ENCODE measurements at regions not wholly inside any gene's neighbourhood (a gene's known extent, or its start where the extent isn't known, plus 50 kb on each side); places are given as distances from the start of the nearest gene placed in this dataset.

DNA sequence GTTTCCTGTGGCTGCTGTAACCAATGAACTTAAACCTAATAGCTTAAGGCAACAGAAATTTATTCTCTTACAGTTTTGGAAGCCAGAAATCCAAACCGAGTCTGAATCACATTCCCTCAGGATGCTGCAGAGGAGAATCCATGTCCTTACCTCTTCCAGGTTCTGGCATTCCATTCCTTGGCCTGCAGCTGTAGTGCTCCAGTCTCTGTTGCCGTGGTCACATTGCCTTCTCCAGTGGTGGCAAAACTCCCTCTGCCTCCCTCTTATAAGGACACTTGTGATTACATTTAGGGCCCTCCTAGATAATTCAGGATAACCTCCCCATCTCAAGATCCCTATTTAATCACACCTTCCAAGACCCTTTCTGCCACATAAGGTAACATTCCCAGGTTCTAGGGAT is 88.7 kb upstream of the SHB start:
- TF ChIP-seq, protein P1, sequence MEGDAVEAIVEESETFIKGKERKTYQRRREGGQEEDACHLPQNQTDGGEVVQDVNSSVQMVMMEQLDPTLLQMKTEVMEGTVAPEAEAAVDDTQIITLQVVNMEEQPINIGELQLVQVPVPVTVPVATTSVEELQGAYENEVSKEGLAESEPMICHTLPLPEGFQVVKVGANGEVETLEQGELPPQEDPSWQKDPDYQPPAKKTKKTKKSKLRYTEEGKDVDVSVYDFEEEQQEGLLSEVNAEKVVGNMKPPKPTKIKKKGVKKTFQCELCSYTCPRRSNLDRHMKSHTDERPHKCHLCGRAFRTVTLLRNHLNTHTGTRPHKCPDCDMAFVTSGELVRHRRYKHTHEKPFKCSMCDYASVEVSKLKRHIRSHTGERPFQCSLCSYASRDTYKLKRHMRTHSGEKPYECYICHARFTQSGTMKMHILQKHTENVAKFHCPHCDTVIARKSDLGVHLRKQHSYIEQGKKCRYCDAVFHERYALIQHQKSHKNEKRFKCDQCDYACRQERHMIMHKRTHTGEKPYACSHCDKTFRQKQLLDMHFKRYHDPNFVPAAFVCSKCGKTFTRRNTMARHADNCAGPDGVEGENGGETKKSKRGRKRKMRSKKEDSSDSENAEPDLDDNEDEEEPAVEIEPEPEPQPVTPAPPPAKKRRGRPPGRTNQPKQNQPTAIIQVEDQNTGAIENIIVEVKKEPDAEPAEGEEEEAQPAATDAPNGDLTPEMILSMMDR (conservative IDR thresholded peaks at IDR 0.05), result no peak

DNA sequence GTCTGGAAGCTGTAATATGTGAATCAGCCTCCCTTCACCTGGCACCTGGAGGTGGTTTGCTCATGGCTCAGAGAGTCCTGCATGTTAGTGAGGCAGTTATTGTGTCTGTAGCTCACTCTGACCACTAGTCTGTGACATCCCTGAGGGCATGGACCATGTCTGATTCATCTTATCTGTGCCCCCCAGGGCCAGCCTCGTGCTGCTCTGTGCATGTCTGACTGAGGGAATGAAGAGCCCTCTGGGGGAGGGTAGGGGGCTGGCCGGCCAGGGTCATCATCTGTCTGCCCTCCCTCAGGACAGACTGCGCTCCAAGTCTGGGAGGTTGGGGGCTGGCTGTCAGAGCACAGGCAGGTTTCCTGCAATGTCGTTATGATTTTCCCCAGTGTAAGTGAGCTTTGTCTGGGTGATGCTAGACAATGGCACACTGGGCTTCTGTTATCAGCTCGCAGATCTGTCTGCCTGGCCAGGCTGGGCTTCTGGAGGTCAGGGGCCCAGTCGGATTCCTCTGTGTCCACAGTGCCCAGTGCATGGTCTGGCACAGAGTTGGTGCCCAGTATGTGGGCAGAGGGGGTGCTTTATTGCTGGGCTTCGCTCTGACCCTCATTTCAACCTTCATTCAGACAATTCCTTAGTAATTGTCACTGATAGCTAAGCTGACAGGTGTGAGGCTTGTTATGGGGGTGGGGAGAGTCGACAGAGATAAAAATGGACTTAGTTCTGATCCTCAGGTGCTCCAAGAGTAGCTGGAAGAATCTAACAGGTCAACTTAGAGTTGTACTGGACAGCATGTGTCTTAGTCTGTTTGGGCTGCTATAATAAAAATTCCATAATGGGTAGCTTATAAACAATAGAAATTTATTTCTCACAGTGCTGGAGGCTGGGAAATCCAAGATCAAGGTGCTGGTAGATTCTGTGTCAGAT is 85.7 kb upstream of the SHB start:
- TF ChIP-seq, protein P1 (conservative IDR thresholded peaks at IDR 0.05), result no peak
- H3K27ac ChIP-seq, result no peak overlapping the region

More for the DNA sequence above, 88.7 kb upstream of the SHB start:
- no peak overlapping the region for H3K27ac ChIP-seq

- TF ChIP-seq, protein P1 (conservative IDR thresholded peaks at IDR 0.05), result no peak
- no peak overlapping the region for H3K27ac ChIP-seq
Measured at GRCh38 chr9:38153910-38154291, 84.9 kb upstream of the SHB start.

- H3K27ac ChIP-seq, result no peak overlapping the region
- TF ChIP-seq, protein P1 (conservative IDR thresholded peaks at IDR 0.05), result no peak
Measured at GRCh38 chr9:38153152-38153909, 84.3 kb upstream of the SHB start.

DNA sequence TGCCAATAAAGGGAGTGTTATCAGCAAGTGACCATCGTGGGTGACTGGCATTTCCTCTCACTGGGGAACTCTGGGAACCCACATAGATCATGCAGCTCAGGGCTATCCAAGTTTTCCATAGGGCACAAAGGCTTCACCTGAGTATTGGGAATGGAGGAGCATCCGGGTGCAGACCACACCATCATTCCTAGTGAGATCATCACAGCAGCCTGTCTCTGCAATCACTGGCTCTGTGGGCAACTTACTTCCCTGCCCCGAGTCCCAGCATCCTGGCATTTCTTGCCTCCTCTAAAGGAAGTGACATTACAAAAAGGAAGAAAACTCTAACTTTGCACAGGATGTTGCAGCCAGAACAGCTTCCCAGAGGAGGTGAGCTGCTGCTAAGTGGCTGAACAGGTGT is 80.6 kb upstream of the SHB start:
- no peak overlapping the region for H3K27ac ChIP-seq
- TF ChIP-seq, protein P1 (conservative IDR thresholded peaks at IDR 0.05), result no peak

- no peak overlapping the region for H3K27ac ChIP-seq
- TF ChIP-seq, protein P1 (conservative IDR thresholded peaks at IDR 0.05), result no peak
Measured at GRCh38 chr9:38146844-38147243, 77.8 kb upstream of the SHB start.

DNA sequence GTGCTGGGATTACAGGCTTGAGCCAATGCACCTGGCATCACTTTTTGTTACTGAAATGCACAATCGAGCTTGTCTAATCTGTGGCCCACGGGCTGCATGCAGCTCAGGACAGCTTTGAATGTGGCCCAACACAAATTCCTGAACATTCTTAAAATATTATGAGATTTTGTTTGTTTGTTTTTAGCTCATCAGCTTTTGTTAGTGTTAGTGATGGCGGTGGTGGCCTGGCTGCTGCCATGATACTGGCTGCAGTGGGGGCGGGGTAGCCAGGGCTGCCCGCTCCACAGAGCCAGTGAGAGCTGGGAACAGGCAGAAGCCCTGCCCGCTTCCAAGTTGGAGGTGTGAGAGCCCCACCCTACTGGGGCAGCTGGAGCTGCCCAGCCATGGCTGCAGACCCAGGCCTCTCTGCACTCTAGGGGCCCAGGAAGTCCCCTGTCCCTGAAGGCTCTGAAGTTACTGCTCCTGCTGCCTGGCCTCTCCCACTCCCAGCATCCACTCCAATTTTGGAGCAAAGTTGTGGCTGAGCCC is 76.6 kb upstream of the SHB start:
- no peak overlapping the region for H3K27ac ChIP-seq
- TF ChIP-seq, protein P1 (conservative IDR thresholded peaks at IDR 0.05), result no peak
